Ectodermal cell (in vitro differentiated cells): ENCODE measurements at regions not wholly inside any gene's neighbourhood (a gene's known extent, or its start where the extent isn't known, plus 50 kb on each side); places are given as distances from the start of the nearest gene placed in this dataset.

Experiments
- H3K27ac ChIP-seq: 2 replicates; pipeline ENCODE4 v1.7.0; 2013; ENCODE audit warnings: mild to moderate bottlenecking, low read depth, low read length; ENCODE audit not compliant: insufficient read depth, poor library complexity, severe bottlenecking
- H3K27me3 ChIP-seq: 2 replicates; pipeline ENCODE4 v1.7.0; 2013; ENCODE audit warnings: mild to moderate bottlenecking, low read length; ENCODE audit not compliant: insufficient read depth, control insufficient read depth, poor library complexity, severe bottlenecking
- H3K36me3 ChIP-seq: one replicate; pipeline ENCODE4 v1.7.0; 2013; ENCODE audit warnings: low read length; ENCODE audit not compliant: control insufficient read depth, insufficient read depth
- H3K4me1 ChIP-seq: one replicate; pipeline ENCODE4 v1.7.0; 2013; ENCODE audit warnings: low read length; ENCODE audit not compliant: control insufficient read depth, insufficient read depth
- H3K4me3 ChIP-seq: 2 replicates; pipeline ENCODE4 v1.7.0; 2013; ENCODE audit warnings: low read depth, low read length, control low read depth; ENCODE audit not compliant: insufficient read depth
- H3K9me3 ChIP-seq: 2 replicates; pipeline ENCODE4 v1.7.0; 2013; ENCODE audit warnings: mild to moderate bottlenecking, low read length, moderate library complexity; ENCODE audit not compliant: control insufficient read depth
- WGBS, 2 experiments: methylation state at CpG; one replicate each; pipeline ENCODE4 v1.1.7; 2013; ENCODE audit warnings: missing lambda C conversion rate in 2 of 2; 5-methylcytosine and 5-hydroxymethylcytosine counted together

DNA sequence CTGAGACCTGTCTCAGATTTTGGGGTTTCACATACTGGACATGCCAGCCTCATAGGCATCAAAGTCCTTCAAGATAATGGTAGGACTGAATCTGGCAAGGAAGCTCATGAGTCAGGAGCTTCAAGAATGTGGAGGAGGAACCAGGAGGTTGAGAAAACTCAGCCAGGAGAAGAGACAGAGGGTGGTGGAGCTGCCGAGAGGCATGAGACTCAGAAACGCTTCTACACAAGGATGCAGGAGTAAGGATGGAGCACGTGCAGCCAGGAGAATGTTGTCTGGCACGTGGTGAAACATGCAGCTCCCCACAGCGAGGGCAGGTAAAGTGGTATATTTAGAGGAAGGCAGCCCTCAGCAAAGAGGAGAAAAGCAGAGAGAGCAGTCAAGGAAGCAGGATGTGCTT is 148.7 kb upstream of the ISX start:
- H3K27ac ChIP-seq: no peak overlapping the region
- H3K4me3 ChIP-seq: no peak overlapping the region

DNA sequence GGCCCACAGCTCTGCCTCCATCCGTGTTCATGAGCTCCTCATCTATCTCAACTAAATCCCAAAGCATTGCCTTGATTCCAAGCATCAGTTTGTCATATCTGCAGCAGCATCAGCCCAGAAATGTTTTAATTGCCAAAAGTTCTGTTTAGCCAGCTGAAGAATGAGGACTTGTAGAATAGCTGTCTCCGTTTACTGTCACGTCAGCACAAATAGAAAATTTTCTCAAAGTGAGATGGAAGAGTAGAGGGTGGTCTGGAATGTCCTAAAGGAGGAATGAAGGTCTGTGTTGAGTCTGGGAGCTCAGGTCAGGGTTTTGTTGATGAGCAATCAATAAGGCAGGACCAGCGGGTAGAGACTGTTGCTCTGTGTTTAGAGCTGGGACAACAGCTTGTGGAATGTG is 134.9 kb upstream of the ISX start:
- H3K9me3 ChIP-seq: no peaks in the 10 kb centered on the region
- WGBS, 2 experiments: 93 to 95% methylated on average over 4 of the region's 4 CpGs
- H3K4me1 ChIP-seq: no peaks in the 10 kb centered on the region
- no peak overlapping the region for H3K4me3 ChIP-seq
- H3K36me3 ChIP-seq: no peaks in the 10 kb centered on the region
- H3K27ac ChIP-seq: no peak overlapping the region
- H3K27me3 ChIP-seq: no peaks in the 10 kb centered on the region

More for the DNA sequence above, 148.7 kb upstream of the ISX start:
- Histone ChIP-seq H3K36me3 (no peaks in the 10 kb centered on the region), H3K9me3 (no peaks in the 10 kb centered on the region), H3K27me3 (no peaks in the 10 kb centered on the region), H3K4me1 (no peaks in the 10 kb centered on the region)
- WGBS, 2 experiments: 93 to 95% methylated on average over 5 of the region's 5 CpGs

DNA sequence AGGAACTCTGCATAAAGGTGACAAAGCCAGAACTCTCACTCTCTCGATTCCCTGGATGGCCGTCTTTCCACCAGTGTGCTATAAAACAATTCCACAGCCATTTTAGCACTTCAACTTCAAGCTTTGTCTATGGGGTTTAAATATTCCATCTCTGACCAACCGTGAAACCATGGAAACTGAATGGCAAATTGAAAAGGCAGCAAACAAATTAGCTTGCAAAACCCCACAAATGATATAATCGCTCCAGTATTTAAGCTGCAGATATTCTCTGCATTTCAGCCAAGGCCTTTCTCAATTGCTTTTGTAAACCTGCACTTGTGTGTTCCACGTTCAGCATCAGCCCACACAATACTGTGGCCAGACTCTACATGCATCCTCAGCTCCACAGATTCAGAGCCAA is 131.7 kb upstream of the ISX start:
- H3K27me3 ChIP-seq: no peaks in the 10 kb centered on the region
- no peak overlapping the region for H3K4me3 ChIP-seq
- WGBS, 2 experiments: 78 to 86% methylated on average over 5 of the region's 5 CpGs
- H3K27ac ChIP-seq: no peak overlapping the region
- H3K9me3 ChIP-seq: no peaks in the 10 kb centered on the region
- H3K36me3 ChIP-seq: no peaks in the 10 kb centered on the region
- H3K4me1 ChIP-seq: no peaks in the 10 kb centered on the region

DNA sequence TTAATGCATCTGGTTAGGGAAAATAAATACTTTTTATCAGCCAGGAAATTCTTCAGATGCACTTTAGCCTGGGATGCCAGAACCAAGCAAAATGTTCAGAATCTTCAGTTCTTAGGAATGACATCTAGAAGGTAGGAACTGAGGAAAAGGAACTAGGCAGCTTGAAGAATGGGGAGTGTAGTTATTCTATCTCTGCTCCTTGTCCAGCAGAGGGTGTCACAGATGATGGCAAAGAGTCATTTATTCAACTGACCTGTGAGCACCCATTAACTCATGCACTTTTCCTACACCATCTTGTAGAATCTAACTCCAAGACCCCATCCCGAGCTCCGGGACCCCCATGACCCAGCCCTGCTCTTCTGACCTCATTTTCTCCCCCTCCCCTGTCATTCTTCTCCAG is 122.1 kb upstream of the ISX start:
- Histone ChIP-seq H3K36me3 (no peaks in the 10 kb centered on the region), H3K27me3 (no peaks in the 10 kb centered on the region), H3K9me3 (no peaks in the 10 kb centered on the region), H3K4me1 (no peaks in the 10 kb centered on the region), H3K4me3 (no peak overlapping the region), H3K27ac (no peak overlapping the region)
- WGBS, 2 experiments: 89 to 90% methylated on average over 2 of the region's 2 CpGs

DNA sequence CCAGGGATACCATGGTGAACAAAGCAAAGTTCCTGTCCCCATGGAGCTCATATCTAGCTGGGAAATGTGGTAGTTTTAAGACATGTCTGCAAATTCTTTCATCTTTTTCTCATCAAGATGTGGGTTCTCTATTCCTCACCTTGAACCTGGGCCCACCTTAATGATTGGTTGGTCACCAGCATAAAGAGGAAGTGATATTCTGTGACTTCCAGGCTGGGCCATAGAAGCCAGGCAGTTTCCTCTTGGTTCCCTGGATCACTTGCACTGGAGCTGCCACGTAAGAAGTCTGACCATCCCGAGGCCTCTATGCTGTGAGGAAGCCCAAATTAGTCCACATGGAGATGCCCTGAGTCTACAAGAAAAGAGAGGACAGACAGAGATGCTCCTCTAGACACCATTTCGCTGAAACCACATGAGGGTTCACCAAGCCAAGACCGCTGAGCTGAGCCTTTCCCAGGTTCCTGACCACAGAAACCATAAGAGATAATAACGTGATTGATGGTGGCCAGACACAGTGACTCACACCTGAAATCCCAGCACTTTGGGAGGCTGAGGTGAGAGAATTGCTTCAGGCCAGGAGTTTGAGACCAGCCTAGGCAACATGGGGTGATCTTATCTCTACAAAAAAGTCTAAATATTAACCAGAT is 119.5 kb upstream of the ISX start:
- no peak overlapping the region for H3K4me3 ChIP-seq

DNA sequence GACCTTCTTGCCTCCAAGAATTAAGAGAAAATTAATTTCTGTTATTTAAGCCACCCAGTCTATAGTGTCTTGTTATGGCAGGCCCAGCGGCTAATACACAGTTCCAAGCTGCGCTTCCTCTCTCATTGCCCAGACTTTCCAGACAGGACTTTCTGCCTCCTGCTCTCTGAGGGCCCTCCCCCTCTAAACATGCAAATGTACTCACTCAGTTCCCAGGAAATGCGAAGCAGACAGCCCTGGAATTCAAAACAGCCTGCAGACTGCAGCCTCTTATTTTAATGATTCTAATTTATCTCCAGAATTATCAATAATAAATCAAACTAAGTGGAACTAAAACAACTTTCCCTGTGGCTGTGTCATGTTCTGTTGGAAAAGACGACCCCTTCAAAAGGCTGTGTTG is 115.5 kb upstream of the ISX start:
- Histone ChIP-seq H3K4me3 (no peak overlapping the region), H3K4me1 (no peaks in the 10 kb centered on the region), H3K27me3 (no peaks in the 10 kb centered on the region), H3K36me3 (no peaks in the 10 kb centered on the region), H3K9me3 (no peaks in the 10 kb centered on the region), H3K27ac (no peak overlapping the region)
- 55 to 60% methylated on average over 4 of the region's 4 CpGs for WGBS, 2 experiments

More for the DNA sequence above, 119.5 kb upstream of the ISX start:
- Histone ChIP-seq H3K27me3 (no peaks in the 10 kb centered on the region), H3K27ac (no peak overlapping the region), H3K4me1 (no peaks in the 10 kb centered on the region), H3K9me3 (no peaks in the 10 kb centered on the region), H3K36me3 (no peaks in the 10 kb centered on the region)
- 95 to 96% methylated on average over 5 of the region's 5 CpGs for whole genome bisulfite sequencing, 2 experiments

DNA sequence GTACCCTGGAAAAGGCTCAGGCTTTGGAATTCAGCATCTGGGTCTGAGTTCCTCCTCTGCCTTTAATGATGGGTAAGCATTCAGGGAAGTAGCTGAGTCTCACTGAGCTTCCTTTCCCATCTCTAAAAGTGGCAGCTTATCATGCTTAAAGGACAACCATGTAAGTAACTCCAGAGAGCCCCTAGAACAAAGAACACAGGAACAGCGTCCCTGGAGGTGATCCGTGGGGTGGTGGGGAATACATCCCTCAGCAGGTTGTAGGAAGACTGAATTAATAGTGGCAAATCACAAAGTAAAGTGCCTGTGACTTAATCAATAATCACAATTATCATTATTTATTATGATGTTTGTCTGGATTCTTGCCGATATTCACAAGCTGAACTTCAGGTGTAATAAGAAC is 114.7 kb upstream of the ISX start:
- H3K36me3 ChIP-seq: no peaks in the 10 kb centered on the region
- no peak overlapping the region for H3K4me3 ChIP-seq
- no peak overlapping the region for H3K27ac ChIP-seq
- WGBS, 2 experiments: 97 to 100% methylated on average over 1 to 3 of the region's 3 CpGs
- H3K9me3 ChIP-seq: no peaks in the 10 kb centered on the region
- no peaks in the 10 kb centered on the region for H3K4me1 ChIP-seq
- no peaks in the 10 kb centered on the region for H3K27me3 ChIP-seq

DNA sequence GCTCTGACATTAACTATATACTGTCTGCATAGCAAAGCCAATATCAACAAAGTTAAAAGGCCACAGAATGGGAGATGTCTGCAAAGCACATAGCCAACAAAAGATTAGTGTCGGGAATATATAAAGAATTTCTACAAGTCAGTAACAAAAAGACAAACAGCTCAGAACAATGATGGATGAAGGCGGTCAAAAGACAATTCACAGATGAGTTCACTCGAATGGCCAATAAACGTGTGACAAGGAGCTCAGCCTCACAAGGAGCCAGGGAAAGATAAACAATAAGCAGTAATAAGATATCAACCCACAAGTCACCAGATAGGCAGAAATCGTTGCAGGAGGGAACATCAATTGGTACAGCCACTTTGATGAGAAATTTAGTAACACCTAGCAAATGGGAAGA is 106.0 kb upstream of the ISX start:
- H3K36me3 ChIP-seq: no peaks in the 10 kb centered on the region
- WGBS, 2 experiments: 71 to 76% methylated on average over 5 of the region's 5 CpGs
- no peaks in the 10 kb centered on the region for H3K9me3 ChIP-seq
- no peaks in the 10 kb centered on the region for H3K27me3 ChIP-seq
- H3K4me3 ChIP-seq: no peak overlapping the region
- no peak overlapping the region for H3K27ac ChIP-seq
- no peaks in the 10 kb centered on the region for H3K4me1 ChIP-seq

DNA sequence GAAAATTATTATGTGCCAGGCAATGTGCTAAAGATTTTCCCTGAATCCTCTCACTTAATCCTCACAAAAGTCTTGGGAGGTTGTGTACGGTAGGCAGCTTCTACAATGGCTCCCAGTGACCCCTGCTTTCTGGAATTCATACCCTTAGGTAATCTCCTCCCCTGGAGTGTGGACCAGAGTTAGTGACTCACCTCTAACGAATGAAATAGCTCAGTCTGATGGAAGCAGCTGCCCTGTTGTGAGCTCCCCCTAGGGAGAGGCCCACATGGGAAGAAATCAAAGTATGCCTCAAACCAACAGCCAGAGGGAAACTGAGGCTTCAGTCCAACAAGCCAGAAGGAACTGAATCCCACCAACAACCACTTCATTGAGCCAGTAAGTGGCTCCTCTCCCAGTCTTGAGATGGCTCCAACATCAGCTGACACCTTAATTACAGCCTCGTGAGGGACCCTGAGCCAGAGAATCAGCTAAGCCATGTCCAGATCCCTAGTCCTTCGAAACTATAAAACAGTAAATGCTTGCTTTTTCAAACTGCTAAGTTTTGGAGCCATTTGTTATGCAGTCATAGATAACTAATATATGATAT is 98.9 kb upstream of the ISX start:
- Histone ChIP-seq H3K4me1 (peaks cover 9% of the 10 kb centered on the region), H3K27me3 (no peaks in the 10 kb centered on the region), H3K36me3 (no peaks in the 10 kb centered on the region), H3K9me3 (no peaks in the 10 kb centered on the region), H3K4me3 (no peak overlapping the region), H3K27ac (no peak overlapping the region)
- 72 to 74% methylated on average over 4 of the region's 4 CpGs for WGBS, 2 experiments

DNA sequence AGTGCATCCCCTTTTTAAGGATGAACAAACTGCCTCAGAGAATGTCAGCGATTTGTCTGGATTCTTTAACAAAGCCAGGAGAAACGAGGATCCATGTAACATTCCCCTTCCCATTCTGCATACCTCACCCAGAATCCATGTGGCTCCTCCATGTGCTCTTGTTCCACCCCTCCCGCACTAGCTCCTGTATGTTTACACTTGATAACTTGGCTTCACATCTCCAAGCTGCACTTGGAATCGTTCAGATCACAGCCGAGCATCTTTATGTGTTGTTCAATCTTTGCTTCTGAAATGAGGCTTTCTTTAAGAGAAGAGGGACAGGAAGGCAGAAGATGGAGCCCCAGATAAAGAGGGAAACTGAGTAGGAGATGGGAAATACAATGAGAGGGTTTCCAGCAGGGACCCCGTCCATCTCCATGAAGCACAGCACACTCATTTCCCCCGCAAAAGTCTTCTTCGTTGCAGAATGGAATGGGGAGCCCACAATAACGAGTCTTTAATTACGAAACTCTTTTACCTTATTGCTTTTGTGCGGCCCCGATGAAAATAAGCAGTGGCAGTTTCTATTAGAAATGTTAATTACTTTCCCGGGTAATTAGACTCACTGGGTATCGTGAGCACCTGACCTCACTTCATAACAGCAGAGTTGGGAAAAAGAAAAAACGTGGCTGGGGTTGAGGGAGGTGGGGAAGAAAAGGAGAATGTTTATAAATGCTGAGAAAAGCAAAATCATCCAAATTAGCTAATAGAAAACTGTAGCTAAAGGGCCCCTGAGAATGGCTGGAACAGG is 96.8 kb upstream of the ISX start:
- H3K27me3 ChIP-seq: no peaks in the 10 kb centered on the region
- H3K4me1 ChIP-seq: peaks cover 30% of the 10 kb centered on the region
- no peak overlapping the region for H3K4me3 ChIP-seq
- H3K27ac ChIP-seq: no peak overlapping the region
- H3K9me3 ChIP-seq: no peaks in the 10 kb centered on the region
- H3K36me3 ChIP-seq: no peaks in the 10 kb centered on the region
- WGBS, 2 experiments: 91 to 94% methylated on average over 15 of the region's 15 CpGs
